SHP77 (cell line): ENCODE measurements at regions not wholly inside any gene's neighbourhood (a gene's known extent, or its start where the extent isn't known, plus 50 kb on each side); places are given as distances from the start of the nearest gene placed in this dataset.

Experiments
- DNase-seq, 2 experiments: peaks; one replicate each; lab custom pipeline; 2025; lab: John Stamatoyannopoulos, UW

DNA sequence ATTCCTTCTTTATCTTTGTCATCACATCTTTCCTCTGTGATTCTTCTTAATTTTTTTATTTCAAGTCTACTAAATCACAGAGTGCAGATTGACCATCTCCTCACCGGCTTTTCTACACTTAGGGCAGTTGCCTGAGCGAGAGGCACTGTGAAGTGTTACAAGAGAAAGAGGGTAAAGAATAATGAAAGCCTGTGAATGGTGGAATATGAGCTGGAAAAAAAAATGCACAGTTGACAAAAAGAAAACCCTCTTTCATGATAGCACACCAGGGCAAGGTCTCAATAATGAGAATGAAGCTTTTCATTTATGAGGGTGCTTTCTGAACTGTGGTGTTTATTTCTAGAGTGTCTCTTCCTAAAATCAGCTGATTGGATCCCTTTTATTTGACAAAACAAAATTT, 106.2 kb upstream of the PDE3A start:
- no peak for DNase-seq

DNA sequence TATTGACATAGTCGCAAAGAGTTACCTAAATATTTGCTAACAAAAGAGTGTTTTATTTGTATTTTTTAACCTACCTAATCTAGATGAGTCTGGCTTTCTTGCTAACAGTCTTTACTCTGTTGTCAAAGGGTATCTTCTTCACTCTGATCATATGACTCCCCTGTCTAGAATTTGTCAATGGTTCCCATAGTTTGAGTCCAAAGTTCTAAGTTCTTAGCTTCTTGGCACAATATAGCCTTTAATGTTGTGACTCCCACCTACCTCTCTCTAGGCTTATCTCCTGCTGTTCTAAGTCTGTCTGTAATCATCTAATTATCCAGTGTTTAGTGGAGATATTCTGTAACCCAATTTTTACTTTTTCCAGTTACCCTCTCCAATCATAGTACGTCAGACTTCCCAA, 104.3 kb upstream of the PDE3A start:
- no peak for DNase-seq

DNA sequence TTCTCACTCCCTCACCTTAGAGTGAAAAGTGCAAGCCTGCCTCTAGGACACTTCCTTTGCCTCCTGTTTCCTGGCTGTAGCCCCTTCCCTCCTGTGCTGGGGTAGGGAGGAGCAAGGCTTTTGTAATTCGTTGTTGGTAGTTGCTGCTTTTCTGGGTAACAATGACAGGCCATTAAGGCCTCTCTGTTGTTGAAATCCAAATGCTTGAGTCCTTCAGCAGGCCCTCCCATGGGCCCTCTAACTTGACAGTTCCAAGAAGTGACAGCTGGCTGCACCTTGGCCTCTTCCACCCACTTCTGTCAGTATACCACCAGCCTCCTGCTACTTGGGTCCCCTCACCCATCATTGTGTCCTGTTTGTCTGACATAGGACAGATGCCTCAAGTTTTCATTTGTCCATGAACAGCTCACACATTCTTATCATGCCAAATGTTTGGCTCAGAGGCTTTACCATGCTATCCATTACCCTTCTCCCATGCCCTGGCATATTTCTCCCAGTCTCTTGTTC, 103.7 kb upstream of the PDE3A start:
- DNase-seq, result no peak

DNA sequence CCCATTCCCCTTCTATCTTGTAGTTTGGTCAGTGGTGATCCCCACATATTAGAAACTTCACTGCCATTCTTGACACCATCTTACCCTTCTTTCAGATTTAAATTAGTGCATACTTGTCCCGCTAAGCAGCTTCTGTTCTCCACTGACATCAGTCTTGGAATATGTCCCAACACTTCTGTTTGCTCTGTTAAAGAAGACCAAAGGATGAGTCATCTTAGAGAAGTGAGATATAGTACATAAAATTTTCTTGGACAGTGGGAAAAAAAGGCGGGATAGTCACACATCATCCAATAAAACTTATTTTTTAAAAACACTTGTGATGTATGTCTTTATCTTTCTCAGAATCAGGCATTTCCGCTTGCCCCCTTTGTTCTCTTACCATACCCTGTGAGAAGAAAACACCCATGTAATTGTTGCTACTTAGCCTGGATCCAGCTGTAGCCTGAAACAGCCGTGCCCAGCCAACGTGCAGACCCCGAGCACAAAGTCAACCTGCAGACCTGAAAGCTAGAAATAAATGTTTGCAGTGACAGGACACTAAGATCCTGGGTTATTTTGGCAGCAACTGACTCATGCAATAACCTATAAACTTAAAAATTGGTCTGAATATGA, 100.1 kb upstream of the PDE3A start:
- no peak for DNase-seq

DNA sequence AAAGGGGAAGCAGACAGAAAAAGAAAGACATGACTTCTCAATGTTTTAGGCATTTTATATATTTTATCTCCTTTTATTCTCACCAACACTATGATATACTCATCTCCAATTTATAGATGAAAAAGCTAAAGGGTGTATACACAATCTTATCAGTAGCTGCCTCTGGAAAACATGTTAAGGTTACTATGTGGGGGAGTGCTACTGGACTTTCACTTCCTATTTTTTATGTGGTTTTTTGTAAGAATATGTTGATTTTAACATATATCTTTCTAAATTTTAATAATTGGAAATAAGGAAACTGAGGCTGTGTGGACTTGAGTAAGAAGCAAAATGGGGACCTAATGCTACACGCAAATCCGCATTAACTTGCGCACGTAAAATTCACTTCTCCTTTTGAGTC, 99.6 kb upstream of the PDE3A start:
- no peak for DNase-seq

DNA sequence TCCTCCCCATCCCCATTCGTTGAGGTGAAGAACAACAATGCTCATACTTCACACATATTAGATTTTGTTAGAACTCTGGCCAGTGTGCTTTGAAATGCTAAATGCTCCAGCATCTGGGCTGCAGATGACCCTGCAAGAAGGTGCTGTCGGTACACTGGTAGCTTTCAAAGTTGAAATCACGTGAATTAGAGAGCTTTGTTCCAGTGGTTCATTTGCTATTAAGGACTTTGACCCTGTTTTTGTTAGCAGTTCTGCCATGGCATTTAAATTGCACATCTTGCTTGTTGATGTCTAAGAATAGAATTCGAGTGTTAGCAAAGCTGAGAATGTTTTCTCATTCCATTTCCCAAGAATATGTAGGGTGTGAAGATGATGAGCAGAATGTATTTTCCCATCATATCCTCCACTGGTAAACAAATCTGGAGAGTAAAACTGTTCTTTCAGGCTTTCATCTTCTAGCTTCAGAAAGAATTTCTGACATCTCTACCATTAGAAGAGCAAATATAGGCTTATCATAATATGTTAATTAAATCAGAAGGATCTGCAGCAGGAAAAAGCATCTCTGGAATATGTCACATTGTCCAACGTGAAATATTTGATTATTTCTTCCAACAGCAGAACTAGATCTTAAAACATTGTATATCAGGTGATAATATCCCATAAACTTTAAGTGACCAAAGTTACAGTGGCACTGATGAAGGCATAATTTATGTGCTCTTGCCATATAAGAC, 98.8 kb upstream of the PDE3A start:
- no peak for DNase-seq

DNA sequence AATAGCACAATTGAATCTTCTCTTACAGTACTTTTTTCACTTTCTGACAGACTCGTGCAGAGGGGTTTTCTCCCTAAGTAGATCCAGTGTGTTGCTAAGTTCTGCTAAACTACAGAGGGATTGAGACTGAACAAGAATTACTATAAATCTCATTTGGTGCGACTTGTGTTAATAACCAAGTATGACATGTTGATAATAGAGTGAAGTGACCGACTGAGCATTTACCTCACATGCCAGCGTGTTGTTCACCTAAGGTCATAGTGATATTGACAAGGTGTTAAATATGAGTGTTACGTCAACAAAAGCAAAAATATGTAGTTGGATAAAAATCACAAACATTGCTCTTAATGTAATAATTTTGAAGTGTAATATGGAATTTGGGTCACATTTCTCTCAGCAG, 97.8 kb upstream of the PDE3A start:
- DNase-seq, result no peak

DNA sequence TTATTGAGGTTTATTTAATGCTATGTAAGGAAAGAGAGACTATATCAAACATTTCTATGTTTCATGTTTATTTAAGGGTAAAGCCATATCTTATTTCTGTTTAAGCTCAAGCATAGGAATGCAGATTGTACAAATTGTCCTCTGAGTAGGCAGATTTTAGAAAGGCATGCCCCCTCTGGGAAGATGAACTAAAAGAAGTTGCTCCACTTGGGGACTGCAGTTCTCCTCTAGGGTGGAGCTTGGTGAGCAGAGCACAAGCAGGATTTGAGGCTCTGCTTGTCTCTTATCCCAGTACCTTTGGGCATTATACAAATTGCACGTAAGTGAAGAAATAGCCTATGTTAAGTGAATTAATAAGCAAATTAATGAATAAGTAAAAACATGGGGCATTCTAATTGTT, 96.2 kb upstream of the PDE3A start:
- DNase-seq, result no peak

DNA sequence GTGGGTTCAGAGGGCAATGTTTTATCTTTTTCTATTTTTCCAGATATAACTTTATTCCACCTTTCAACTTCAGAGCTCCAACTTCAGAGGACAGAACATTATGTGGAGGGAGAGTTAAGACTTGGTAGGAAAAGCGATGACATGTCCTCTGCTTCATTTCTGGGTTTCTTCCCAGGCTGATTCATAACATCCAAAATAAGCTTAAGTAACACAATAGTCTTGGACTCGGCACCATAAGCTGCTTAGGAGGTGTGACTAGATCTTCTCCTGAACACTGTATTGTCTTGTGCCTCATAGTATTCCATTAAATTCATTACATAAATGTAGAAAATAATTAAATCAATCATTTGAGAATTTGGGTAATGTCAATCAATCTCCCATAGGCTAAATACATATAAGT, 95.5 kb upstream of the PDE3A start:
- no peak for DNase-seq

DNA sequence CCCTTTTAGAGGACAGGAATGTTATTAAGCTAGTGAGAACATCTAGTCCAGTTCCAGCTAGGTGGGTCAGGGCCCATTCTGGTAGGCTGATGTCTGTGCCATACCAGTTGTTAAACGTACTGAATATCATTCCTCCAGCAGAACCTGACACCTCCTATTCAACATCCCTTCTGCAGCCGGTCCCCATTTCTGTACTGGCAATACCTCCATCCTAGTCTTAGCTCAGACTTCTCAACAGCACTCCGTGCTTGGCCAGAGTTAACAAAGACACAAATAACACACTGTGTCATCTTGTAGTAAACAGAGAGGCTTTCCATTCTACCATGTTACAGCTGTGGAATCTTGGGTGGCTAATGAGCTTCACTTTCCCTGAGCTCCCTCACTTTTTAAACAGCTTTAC, 94.3 kb upstream of the PDE3A start:
- DNase-seq, result no peak

DNA sequence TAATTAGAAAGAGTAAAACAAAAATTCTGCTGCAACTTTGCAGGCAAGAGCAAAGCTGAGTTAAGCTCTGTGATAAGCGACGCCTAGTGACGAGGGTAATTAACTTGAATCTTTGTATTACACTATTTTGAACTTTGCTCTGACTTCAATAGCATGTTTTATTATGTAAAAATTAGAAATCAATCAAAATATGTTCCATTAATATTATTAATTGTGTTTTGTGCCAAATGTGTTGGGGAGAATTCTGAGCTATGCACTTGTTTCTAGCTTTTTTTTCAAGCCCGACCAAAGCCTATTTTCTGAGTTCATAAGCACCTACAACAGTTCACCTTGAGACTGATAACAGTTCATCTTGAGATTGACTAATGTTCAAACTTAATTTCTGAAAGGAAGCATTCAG, 90.1 kb upstream of the PDE3A start:
- DNase-seq, result no peak

DNA sequence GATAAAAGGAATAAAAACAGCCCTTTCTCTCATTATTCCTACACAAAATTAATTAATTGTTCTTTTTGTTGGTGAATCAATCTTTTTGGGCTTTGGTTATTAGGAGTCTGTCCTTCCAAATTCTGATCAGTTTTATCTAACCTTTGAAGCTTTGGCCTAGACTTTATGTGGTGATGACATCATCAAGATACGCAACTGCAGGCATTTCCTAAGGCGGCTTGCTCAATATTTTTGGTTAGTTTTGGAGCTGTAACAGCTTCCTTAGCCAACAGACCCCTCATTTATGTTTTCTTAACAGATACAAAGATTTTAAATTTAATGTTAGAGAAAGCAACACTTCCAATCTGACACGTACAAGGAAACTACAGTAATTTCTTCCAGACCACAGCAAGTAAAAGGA, 87.8 kb upstream of the PDE3A start:
- DNase-seq, result no peak

DNA sequence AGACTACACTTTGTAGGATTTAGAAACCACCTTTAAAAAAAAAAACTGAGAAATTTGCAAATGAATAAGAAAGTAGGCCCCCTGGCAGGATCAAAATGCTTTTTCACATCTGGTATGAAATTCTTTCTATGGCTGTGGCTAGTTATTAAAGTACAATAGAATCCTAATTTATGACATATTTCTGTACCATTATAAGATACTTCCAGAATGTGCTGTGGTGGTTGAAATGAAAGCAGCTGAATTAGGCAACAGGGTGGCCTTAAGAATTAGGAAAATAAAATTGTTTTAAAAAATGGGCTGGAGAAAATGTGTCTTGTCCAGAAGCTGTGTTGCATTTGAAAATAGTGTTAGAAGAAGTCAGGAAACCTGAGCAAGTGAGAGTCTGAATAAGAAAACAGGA, 85.9 kb upstream of the PDE3A start:
- DNase-seq, result no peak

DNA sequence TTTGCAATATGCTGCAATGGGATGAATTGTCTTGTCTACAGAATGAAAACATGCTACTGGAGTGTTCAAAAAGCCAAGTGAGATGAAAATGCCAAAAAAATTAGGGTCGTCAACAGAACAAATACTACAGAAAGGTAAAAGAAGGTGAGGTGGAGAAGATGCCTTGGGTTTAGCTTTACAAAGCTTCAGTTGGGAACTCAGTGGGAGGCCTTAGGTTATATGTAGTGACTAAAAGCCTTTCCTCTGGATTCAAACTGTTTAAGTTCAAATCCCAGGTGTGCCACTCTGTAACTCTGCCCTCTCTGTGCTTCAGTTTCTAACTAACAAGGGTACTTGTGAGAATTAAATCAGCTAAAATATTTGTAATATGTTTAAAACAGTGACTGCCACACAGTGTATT, 84.9 kb upstream of the PDE3A start:
- DNase-seq, result no peak

DNA sequence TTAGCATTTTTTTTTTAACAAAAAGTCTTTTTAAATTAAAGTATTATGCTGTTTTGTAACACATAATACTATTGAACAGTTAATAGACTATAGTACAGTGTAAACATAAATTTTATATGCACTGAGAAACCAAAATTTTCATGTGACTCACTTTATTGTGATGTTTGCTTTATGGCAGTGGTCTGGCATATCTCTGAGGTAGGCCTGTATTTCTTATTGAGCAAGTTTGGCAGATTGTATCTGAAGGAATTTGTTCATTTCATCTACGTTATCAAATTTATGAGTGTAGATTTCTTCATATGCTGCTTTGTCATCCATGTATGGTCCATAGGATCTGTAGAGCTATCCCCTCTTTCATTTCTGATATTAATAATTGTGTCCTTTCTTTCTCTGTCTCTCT, 78.8 kb upstream of the PDE3A start:
- no peak for DNase-seq

DNA sequence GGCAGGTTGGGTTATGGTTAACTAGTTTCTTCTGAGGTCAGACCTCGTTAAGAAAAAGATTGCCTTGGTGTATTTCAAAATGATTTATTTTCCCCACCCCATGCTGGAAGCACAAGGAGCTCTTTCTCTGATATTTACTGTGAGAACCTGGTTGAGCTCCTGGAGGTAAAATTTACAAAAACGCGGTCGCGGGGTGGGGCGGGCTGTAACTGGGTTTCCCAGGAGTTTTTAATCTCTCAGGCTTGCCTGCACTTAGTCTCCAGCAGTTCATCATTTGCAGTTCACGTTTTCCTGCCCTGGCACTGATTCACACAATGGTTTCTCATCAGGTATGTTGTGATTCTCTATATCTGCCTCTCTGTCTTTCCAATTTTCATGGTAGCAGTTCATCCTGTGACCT, 67.9 kb upstream of the PDE3A start:
- DNase-seq, result no peak

DNA sequence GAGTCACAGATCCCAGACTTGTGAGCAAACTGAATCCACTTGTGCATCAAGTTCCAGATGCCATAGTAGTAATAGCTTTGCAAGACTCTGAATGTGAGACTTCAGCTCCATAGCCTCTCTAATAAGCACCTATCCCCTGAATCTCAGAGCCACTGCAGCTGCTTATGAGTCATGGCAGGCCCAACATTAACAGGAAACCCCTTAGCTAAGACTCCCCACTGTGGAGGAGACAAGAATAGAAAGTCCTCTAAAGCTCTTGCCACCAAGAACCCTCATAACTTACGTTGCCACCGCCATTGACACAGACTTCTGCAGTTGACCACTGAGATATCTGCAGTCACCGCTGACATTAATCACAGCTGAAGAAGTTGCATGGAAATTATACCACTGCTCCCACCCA, 62.9 kb upstream of the PDE3A start:
- no peak for DNase-seq

DNA sequence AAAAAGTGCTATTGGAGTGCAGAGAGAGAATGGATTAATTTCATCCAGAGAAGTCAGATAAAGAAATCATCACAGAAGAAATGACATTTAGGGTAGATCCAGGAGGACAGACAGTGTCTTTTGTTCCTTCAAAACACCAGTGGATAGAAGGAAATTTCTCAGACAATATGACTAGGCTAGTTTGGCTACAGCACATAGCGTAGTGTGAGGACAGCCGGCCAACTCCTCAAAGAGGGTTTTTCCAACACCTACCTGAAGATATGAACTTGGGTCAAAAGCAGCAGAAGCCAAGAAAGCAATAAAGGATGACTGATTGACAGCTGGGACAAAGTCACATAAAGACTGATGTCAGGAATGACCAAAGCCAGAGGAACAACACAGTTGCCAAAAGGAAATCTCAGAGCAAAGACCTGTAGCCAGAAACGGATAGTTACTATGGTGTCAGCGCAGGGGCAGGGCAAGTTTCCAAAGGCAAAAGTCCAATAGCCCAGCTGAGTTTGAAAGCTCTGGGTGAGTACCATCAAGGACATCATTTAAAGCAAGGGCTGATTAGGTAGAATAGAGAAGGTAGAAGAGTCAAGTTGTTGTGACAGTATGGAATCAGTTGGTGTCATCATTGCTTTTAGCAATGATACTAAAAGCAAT, 58.7 kb upstream of the PDE3A start:
- no peak for DNase-seq

DNA sequence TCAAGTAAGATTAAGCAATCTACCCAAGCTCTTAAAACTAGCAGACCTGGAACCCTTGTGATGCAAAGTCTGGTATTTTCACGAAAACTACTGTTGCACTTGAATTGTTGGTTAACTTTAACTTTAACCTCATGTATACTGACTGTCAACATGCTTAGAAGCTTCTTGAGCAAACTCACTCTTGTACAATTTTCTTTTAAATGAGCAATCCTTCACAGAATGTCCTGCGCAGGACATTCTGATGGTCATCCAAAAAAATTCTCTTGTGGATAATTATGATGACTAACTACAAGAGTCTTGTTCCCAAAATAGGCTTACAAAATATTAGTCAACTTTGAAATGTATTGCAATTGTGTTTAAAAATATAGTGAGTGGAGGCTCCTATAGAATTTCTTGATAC, 54.0 kb upstream of the PDE3A start:
- DNase-seq, result no peak

DNA sequence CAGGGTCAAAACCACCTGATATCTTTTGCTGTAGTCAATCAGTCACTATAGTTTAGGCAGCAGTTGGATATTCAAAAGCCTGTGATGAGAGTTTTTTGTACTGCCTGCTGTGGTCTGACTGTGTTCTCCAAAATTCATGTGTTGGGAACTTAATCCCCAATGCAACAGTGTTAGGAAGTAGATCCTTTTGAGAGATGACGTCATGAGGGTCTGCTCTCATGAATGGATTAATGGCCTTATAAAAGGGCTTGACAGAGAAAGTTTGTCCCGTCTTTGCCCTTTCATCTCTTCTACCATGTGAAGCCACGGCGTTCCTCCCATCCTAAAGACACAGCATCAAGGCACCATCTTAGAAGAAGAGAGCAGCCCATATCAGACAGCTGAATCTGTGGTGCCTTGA, 50.8 kb upstream of the PDE3A start:
- no peak for DNase-seq
